NCI-H1417 treated with DMSO at 0.1 percent for 48 hours (cell line): ENCODE measurements at regions not wholly inside any gene's neighbourhood (a gene's known extent, or its start where the extent isn't known, plus 50 kb on each side); places are given as distances from the start of the nearest gene placed in this dataset.
A peak's percentile ranks its signal among the peaks of the same experiment; 100 is the strongest.

Source experiments
- DNase-seq: peaks from one replicate; lab custom pipeline; 2025; lab: John Stamatoyannopoulos, UW

DNA sequence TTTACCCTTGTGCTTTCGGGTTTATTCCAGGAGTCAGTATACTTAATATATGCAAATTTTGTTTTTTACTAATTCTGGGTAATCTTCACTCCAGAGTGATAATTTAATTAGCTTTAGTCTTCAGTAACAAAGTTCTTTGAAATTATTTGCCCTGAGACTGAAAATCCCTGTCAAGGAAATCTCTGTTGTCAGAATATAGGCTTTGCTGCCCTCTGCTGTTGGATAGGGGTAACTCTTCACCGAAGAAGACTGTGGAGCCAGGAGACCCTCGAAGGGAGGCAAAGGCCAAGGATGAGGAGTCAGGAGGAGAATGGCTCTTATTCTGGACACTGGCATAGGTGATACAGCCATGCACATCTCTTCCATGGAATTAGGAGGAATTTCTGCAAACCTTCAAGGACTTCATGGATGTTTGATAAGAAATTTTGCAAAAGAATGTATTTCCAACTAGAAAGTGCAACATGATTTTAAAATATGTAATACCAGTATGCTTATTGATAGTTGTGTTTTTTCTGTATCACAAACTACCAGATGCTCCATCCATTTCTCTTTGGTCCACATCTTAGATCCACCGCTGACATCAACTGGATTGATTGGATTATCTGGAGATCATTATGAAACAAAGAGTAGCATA is 182.3 kb downstream of the RDH14 start:
- DNase-seq = peak; percentile 37

DNA sequence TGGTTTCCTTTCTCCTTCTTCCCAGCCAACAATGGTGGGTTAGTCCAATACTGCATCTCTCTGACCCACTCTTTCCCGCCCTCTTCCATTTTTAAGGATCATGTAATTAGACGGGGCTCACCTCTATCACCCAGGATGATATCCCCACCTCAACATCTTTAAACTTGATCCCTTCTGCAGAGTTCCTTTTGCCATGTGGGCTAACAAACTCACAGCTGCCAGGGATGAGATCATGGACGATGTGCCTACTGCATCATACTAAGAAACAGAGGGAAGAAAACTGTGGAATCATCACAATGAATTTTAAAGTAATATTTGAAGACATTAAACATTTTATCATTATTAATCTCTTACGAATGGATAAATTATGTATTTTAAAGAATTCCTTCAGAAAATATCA is 183.5 kb downstream of the RDH14 start:
- no peak for DNase-seq

DNA sequence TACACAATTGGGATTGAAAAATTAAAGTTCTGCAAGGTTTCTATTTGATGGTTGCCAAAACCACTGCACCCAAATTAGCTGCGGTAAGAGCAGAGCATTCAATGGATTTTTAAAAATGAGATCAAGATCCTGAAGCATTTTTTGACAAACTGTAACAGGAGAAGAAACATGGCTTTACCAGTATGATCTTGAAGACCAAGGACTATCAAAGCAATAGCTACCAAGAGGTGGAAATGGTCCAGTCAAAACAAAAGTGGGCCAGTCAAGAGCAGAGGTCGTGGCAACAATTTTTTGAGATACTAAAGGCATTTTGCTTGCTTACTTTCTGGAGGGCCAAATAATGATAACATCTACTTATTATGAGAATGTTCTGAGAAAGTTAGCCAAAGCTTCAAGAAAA is 186.8 kb downstream of the RDH14 start:
- no peak for DNase-seq

GRCh38 chr2:18373081-18373480 is 187.4 kb downstream of the RDH14 start:
- DNase-seq = no peak

DNA sequence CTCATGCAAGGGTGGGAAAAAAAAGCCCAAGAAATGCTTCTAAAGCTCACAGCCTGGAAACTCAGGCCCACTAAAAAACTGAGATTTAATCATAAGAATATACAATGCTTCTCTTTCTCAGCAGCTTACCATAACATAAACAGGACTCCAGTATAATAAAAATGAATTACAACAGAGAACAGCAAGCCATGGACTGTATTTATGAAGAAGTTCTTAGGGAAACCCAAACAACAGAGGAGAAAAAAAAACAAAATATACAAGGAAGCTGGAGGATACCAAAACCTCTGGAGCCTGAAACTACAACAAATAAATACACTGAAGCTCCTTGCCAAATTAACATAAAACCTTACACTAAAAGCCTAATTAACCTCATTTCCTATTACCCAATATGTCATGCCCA is 187.8 kb downstream of the RDH14 start:
- DNase-seq = no peak

DNA sequence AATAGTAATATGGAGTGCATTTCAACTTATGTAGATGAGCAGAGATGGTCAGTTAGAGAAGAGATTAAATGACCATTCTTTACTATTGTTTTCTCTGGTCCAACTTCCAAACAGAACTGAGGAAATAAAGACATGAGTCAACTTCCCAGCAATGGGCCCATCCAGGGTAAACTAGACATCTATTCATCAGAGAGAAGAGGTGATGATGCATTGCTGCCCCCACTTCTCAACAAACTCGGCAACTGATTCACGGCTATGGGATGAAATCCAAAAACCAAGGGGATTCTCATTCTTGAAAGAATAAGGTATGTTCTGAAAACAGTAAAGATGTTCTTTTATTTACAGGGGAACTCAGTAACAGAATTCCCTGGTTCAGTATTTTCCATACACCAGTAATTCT is 190.7 kb downstream of the RDH14 start:
- no peak for DNase-seq

DNA sequence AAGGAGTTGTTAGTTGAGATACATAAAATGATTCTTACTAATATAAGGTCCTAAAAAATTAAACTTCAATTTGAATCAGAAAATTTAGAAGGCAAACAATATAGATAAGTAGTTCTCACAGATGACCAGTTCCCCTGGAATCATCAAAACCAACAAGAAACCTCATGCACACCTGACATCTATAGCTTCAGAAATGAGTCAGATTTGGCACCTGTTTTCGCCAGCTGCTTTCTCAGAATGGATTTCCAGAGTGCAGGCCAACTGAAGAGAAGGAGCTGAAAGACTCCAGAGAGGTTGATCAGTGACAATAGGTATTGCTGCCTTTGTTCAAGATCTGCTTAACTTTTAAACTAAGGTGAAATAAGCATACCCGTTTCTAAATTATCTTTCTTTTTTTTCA is 192.4 kb downstream of the RDH14 start:
- no peak for DNase-seq

DNA sequence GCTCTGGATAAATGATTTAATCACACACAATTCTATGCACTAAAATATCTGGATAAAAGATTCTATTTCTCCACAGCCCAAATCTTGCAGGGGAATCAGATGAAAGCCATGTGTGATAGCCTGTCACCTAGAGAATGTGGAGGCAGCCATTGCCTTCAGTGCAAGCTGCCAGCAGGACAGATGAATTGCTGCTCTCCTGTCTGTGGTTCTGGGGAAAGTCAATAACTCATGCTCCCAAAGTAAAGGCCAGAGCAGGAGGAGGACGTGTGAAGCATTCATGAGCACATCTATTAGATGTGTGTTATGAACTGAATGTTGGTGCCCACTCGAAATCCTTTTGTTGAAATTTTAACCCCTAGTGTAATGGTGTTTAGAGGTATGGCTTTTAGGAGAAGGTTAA is 195.1 kb downstream of the RDH14 start:
- DNase-seq = no peak

GRCh38 chr2:18363348-18363747 is 197.1 kb downstream of the RDH14 start:
- no peak for DNase-seq

DNA sequence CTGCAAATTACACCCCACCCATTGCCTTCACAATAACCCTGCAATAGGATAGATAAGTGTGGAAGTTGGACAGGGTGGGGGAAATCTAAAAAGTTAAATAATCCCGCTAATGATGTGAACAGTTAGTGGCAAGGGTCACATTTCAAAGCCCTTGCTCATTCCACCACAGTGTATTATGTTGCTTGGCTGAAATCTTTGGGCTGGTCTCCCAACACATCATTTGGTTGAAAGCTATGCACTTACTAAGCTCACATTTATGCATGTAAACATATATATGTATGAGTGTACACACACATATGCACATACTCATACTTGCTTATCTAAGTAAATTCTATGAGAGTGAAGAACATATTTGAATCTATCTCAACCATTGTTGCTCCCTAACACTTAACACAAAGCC is 197.8 kb downstream of the RDH14 start:
- no peak for DNase-seq

GRCh38 chr2:18357537-18357936 is 202.9 kb downstream of the RDH14 start:
- DNase-seq = no peak

DNA sequence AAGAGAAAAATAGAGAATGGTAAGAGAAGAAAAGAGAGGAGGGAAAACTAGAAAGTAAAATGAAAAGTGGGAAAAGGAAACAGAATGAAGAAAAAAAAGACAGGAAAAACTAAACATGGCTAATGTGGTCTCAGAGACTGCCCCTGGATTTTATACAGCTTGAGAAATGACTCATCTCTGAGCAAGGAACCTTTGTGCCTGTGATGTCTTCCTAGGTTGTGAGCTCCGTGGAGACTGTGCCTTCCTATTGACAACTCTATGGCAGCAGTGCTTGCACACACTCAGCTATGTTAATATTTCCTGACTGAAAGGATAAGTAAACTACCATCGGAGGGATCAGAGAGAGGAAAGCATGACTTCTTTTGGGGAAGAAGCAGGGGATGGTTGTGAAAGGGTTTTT is 203.8 kb downstream of the RDH14 start:
- no peak for DNase-seq

DNA sequence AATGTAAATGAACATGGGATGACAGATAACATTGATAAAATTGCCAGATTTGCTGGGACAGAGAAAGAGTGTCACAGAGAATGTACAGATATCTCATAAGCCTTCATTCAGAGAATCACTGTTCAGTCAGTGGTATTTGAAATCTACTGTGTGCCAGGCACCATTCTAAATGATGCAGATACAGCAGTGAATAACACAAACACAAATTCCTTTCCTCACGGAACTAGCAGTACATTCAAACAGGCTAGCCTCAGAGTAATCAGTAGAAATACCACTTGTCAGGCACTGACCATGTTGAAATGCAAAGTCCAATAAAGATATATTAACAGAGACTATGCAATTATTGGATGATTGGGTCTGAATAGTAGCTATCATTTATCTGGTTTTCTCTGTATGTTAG is 211.0 kb downstream of the RDH14 start:
- no peak for DNase-seq

GRCh38 chr2:18346874-18347273 is 213.6 kb downstream of the RDH14 start:
- no peak for DNase-seq

- DNase-seq = no peak
Observed at GRCh38 chr2:18346344-18346743, 214.1 kb downstream of the RDH14 start.

DNA sequence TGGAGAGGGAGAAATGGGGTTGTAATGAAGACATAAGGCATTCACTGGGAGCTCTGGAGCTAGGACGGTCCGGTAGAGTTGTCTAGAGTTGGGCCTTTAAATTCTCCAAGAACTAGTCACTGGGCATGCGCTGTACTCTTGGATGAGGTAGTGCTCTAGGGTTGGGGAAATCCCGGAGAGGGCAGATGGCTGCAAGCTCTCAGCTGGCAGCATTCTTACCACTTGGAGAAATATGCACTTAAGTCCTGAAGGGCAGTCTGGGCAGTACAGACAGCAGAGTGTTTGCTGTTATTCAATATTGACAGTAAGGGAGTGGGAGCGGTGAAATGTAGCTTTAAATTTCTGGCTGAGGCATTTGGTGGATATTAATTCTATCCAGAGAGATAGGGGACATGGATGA is 214.6 kb downstream of the RDH14 start:
- no peak for DNase-seq

DNA sequence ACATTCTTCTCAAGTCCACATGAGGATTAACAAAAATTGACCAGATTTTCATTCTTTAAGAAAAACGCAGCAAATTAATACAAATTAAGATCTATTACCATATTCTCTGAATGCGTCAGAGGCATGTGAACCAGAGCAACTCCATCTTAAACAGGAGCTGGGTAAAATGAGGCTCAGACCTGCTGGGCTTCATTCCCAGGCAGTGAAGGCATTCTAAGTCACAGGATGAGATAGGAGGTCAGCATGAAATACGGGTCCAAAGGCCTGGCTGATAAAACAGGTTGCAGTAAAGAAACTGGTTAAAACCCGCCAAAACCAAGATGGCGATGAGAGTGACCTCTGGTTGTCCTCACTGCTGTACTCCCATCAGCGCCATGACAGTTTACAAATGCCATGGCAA is 217.6 kb downstream of the RDH14 start:
- DNase-seq = no peak

- no peak for DNase-seq
Observed at GRCh38 chr2:18339326-18339725, 221.1 kb downstream of the RDH14 start.

GRCh38 chr2:18336975-18337374 is 223.5 kb downstream of the RDH14 start:
- DNase-seq = no peak

- no peak for DNase-seq
Observed at GRCh38 chr2:18332477-18332876, 228.0 kb downstream of the RDH14 start.

GRCh38 chr2:18325118-18325517 is 235.3 kb downstream of the RDH14 start:
- no peak for DNase-seq

DNA sequence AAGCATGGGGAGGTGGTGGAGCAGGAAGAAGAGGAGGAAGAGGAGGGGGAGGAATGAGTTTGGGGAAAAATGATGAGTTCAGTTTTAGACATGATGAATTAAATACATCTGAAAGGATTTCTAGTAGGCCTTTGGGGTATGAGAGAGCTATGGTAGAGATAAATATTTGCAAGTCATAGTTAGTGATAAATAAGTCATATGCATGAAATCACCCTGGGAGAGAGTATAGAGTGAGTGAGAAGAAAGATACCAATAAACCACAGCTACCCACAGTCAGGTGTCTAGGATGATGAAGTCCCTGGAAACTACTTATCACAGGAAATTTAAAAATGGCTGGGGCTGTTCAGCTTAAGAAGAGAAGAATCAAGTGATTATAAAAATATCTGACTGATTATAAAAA is 240.5 kb downstream of the RDH14 start:
- no peak for DNase-seq

DNA sequence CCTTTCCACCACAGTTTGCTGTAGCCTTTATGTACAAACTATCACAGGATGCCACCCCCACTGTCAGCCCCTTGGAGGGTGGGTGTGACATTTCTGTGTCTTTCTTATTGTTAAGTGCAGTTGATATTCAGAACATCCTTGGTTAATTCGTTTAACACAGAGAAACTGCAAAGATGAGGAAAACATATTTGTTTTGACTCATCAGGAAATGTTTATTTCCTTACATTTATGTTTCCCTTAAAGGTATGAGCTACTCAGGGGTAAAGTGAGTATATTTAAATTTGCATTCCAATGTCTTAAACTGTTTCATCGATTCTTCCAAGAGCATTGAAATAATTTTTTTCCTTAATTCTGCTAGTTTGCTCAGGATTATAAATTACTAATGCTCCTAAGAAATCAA is 243.4 kb downstream of the RDH14 start:
- no peak for DNase-seq

GRCh38 chr2:18312818-18313217 is 247.6 kb downstream of the RDH14 start:
- no peak for DNase-seq
